Panc1 (cell line): ENCODE measurements at regions not wholly inside any gene's neighbourhood (a gene's known extent, or its start where the extent isn't known, plus 50 kb on each side); places are given as distances from the start of the nearest gene placed in this dataset.

Source experiments
- POLR2AphosphoS5 ChIP-seq: IDR thresholded peaks from 2 replicates; pipeline ENCODE4 v1.6.1; 2012; ENCODE audit warnings: mild to moderate bottlenecking, low read depth, low read length, moderate library complexity
- SIN3A ChIP-seq: IDR thresholded peaks from 2 replicates; pipeline ENCODE4 v1.6.1; 2012; ENCODE audit warnings: low read depth, mild to moderate bottlenecking, low read length, moderate library complexity, borderline replicate concordance; ENCODE audit not compliant: insufficient read depth
- TCF7L2 ChIP-seq: IDR thresholded peaks from 2 replicates; pipeline ENCODE4 v1.6.1; 2011; ENCODE audit warnings: mild to moderate bottlenecking, low read depth, low read length, inconsistent platforms
- TF ChIP-seq, protein P1 (sequence below): fragments of 450-650 bp; IDR thresholded peaks from 2 replicates; pipeline ENCODE4 v1.5.1; 2017; ENCODE audit warnings: mild to moderate bottlenecking

DNA sequence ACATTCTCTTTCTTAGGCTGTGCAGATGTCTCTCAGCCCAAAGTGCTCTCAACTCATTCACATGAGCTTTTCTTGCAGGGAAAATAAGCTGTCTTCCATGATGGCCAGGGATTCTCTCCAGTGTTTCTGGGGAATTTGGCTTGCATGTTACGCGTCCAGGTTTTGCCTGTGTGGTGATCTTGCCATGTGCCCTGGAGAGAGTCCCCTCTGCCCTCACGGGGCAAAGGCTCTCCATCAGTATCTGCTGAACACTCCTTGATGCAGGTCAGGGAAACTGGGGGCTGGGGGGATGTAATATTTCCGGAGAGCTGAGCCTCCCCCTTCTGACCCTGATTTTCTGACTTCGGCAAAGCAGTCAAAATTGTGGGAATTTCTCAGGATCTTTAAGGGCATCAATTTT lies 87.6 kb downstream of the ACKR3 start:
- TF ChIP-seq POLR2AphosphoS5 (no peak), TCF7L2 (no peak), SIN3A (no peak)
- TF ChIP-seq, protein P1, sequence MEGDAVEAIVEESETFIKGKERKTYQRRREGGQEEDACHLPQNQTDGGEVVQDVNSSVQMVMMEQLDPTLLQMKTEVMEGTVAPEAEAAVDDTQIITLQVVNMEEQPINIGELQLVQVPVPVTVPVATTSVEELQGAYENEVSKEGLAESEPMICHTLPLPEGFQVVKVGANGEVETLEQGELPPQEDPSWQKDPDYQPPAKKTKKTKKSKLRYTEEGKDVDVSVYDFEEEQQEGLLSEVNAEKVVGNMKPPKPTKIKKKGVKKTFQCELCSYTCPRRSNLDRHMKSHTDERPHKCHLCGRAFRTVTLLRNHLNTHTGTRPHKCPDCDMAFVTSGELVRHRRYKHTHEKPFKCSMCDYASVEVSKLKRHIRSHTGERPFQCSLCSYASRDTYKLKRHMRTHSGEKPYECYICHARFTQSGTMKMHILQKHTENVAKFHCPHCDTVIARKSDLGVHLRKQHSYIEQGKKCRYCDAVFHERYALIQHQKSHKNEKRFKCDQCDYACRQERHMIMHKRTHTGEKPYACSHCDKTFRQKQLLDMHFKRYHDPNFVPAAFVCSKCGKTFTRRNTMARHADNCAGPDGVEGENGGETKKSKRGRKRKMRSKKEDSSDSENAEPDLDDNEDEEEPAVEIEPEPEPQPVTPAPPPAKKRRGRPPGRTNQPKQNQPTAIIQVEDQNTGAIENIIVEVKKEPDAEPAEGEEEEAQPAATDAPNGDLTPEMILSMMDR: no peak
